Epithelial cell of esophagus (primary cell): ENCODE measurements at regions not wholly inside any gene's neighbourhood (a gene's known extent, or its start where the extent isn't known, plus 50 kb on each side); places are given as distances from the start of the nearest gene placed in this dataset.

ENCODE experiments used
- DNase-seq: peaks from one replicate; pipeline ENCODE4 v3.0.0; 2010; ENCODE audit warnings: low read depth
- H3K4me3 ChIP-seq: 2 replicates; pipeline ENCODE4 v1.5.1; 2011; ENCODE audit warnings: mild to moderate bottlenecking, low read length, control low read depth
- CTCF ChIP-seq: IDR thresholded peaks from 2 replicates; pipeline ENCODE4 v1.5.1; 2011; ENCODE audit warnings: low read depth, mild to moderate bottlenecking, low read length, control low read depth, inconsistent platforms; ENCODE audit not compliant: insufficient read depth; ENCODE audit errors: missing control alignments

GRCh38 chr10:94085288-94085687, 91.6 kb downstream of the PLCE1 start:
- H3K4me3 ChIP-seq, result no peak overlapping the region
- no peak for TF ChIP-seq CTCF
- DNase-seq, result no peak

- no peak for DNase-seq
- H3K4me3 ChIP-seq, result no peak overlapping the region
- no peak for TF ChIP-seq CTCF
These were observed 92.2 kb downstream of the PLCE1 start for GRCh38 chr10:94085766-94086437.

DNA sequence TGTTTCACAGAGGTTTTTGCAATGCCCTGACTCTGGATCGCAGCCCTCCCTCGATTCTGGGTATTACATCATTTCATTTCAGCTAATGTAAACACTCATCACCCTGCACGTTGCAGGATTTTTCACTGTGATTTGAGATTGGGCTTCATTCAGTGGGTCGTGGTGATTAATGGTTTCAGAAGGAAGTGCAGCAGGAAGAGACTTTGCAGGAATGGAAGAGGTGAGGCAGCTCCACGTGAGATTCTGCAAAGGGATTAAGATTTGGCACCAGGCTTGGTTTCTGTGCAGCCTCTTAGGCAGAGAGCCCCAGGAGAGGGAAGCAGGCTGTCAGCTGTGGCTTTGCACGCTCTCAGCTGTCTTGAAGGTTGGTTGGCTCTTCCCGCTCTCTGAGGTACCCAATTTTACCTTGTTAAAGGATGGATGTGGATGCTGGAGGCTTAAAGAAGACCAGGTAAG, 95.2 kb downstream of the PLCE1 start:
- peak; percentile 74 for DNase-seq
- TF ChIP-seq CTCF, result no peak
- H3K4me3 ChIP-seq, result no peak overlapping the region

DNA sequence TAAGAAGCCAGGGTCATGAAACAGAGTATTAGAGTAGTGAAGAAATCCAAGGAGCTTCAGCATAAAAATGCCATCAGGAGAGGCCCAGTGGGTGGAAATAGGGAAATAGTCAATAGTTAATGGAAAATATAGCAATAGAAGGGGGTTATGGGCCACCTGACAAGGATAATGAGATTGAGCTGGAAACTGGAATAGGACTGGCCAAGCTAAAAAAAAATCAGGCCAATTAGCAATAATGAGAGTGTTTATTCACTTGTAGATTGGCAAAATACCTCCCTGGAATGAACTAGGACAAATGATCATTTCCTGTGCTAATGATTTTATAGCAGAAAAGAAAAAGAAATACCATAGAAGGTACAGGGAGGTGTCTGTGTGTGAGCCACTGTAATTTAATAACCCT, 97.9 kb downstream of the PLCE1 start:
- DNase-seq, result no peak
- TF ChIP-seq CTCF, result no peak
- H3K4me3 ChIP-seq, result no peak overlapping the region

DNA sequence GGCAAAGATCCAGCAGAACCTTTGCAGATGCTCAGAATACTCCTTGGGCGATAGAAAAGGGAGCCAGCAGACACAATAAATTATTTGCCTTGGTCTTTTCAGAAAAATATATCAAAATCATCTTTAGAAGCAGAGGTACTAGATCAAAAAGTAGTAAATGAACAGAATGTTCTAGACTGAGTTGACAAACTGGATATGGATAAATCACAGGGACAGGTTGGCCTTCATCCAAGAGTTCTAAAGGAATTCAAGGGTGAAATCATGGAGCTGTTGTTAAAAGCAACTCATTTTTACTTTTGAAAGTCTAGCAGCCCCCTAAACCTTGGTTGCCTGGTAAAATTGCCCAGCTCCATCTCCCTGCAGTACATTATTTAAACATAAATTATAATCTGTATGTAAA, 99.1 kb downstream of the PLCE1 start:
- H3K4me3 ChIP-seq, result no peak overlapping the region
- no peak for TF ChIP-seq CTCF
- peak; percentile 70 for DNase-seq

GRCh38 chr10:94093286-94093905, 99.7 kb downstream of the PLCE1 start:
- H3K4me3 ChIP-seq, result no peak overlapping the region
- peak; percentile 31 for DNase-seq
- no peak for TF ChIP-seq CTCF

DNA sequence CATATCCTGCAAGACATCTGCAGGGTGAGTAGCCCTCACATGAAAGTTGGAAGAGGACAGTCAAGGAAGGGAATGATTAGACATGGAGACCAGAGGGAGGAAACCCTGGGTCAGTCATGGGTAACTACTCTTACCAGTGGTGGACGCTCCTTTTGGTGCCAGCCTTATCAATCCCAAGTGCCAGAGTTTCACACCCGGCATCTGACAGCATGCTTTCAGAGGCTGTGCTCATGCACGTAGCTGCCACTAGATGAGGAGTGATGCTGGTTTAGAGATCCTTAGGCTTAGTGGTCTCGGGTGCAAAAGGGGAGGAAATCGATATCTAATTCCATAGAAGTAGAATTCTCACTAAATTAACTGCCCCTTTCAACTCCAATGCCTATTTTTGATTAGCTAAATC, 100.8 kb downstream of the PLCE1 start:
- no peak for TF ChIP-seq CTCF
- DNase-seq, result no peak
- no peak overlapping the region for H3K4me3 ChIP-seq
